HG03354 (cell line): ENCODE measurements at regions not wholly inside any gene's neighbourhood (a gene's known extent, or its start where the extent isn't known, plus 50 kb on each side); places are given as distances from the start of the nearest gene placed in this dataset.
"Not testable (repeated sequence)": the region's sequence is repeated elsewhere in the genome, so short reads cannot be mapped to it uniquely, and the experiment has no call there.

Source experiments
- ATAC-seq: cut with Tn5 transposase; IDR thresholded peaks from one replicate; pipeline ENCODE4 v1.9.1; 2021; ENCODE audit warnings: mild to moderate bottlenecking; ENCODE audit not compliant: unreplicated experiment, poor library complexity, severe bottlenecking

DNA sequence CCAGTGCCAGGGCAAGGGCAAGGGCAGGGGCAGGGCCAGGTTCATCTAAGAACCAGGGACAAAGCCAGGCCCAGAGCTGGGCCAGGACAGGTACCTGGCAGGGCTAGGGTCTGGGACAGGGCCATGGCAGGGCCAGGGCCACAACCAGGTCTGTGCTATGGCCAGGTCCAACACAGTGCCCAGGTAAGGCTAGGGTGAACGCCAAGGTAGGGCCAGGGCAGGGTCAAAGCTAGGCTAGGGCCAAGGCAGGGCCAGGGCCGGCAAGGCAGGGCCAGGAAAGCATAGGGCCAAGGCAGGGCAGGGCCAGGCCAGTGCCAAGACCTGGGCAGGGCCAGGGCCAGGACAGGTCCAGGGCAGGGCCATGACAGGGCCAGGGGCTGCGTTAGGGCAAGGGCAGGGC lies 398.7 kb downstream of the GOLGA6L6 start:
- not testable (repeated sequence) for ATAC-seq

DNA sequence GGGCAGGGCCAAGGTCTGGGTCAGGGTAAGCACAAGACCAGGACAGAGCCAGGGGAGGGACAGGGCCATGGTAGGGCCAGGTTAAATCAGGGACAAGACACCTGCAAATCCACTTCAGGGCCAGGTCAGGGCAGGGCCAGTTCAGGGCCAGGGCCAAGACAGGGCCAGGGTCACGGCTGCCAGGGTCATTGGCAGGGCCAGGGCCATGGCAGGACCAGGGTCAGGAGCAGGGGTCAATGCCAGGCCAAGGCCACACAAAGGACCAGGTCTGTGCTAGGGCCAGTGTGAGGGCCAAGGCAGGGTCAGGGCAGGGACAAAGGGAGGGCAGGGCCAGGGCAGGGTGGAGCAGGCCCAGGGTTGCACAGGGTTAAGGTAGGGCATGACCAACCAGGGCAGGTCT lies 399.2 kb downstream of the GOLGA6L6 start:
- ATAC-seq: not testable (repeated sequence)

DNA sequence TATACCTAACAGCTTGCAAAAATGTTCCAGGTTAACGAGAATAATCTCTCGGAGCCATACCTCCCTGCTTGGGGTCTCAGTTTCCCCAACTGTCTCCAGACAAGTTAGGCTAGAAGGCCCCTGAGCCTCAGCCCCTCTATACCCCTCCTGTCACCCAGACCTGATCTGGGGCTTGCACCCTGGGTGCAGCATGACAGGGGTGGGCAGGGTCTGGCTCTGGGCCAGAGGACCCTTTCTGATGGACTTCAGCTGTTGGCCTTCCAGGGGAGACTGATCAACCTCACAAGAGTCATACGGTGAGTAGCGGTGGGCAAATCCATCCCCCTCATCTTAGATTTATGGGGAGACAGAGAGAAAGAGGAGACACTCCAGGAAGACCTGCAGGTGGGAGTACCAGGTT lies 416.9 kb downstream of the GOLGA6L6 start:
- ATAC-seq: not testable (repeated sequence)

DNA sequence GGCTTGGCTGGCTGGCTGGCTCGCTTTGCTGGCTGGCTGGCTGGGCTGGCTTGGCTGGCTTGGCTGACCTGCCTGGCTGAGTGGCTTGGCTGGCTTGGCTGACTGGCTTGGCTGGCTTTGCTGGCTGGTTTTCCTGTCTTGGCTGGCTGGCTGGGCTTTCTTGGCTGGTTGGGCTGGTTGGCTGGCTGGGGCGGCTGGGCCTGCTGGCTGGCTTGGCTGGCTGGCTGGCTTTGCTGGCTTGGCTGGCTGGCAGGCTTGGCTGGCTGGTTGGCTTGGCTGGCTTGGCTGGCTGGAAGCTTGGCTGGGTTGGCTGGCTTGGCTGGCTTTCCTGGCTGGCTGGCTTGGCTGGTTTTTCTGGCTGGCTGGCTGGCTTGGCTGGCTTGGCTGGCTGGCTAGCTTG lies 435.6 kb downstream of the GOLGA6L6 start:
- no peak for ATAC-seq

DNA sequence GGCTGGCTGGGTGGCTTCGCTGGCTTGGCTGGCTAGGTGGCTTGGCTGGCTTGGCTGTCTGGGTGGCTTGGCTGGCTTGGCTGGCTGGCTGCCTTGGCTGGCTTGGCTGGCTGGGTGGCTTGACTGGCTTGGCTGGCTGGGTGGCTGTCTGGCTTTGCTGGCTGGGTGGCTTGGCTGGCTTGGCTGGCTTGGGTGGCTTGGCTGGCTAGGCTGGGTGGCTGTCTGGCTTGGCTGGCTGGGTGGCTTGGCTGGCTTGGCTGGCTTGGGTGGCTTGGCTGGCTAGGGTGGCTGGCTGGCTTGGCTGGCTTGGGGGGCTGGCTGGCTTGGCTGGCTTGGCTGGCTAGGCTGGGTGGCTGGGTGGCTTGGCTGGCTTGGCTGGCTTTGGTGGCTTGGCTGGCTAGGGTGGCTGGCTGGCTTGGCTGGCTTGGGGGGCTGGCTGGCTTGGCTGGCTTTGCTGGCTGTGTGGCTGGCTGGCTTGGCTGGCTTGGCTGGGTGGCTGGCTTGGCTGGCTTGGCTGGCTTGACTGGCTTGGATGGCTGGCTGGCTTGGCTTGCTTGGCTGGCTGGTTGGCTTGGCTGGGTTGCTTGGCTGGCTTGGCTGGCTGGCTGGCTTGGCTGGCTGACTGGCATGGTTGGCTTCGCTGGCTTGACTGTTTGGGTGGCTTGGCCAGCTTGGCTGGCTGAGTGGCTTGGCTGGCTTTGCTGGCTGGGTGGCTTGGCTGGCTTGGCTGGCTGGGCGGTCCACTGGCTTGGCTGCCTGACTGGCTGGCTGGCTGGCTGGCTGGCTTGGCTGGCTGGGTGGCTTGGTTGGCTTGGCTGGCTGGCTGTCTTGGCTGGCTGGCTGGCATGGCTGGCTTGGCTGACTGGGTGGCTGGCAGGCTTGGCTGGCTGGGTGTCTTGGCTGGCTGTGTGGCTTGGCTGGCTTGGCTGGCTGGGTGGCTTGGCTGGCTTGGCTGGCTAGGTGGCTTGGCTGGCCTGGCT lies 436.3 kb downstream of the GOLGA6L6 start:
- not testable (repeated sequence) for ATAC-seq

DNA sequence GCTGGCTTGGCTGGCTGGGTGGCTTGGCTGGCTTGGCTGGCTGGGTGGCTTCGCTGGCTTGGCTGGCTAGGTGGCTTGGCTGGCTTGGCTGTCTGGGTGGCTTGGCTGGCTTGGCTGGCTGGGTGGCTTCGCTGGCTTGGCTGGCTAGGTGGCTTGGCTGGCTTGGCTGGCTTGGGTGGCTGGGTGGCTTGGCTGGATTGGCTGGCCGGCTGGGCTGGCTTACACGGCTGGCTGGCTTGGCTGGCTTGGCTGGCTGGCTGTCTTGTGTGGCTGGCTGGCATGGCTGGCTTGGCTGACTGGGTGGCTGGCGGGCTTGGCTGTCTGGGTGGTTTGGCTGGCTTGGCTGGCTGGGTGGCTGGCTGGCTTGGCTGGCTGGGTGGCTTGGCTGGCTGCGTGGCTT lies 437.0 kb downstream of the GOLGA6L6 start:
- ATAC-seq: not testable (repeated sequence)

DNA sequence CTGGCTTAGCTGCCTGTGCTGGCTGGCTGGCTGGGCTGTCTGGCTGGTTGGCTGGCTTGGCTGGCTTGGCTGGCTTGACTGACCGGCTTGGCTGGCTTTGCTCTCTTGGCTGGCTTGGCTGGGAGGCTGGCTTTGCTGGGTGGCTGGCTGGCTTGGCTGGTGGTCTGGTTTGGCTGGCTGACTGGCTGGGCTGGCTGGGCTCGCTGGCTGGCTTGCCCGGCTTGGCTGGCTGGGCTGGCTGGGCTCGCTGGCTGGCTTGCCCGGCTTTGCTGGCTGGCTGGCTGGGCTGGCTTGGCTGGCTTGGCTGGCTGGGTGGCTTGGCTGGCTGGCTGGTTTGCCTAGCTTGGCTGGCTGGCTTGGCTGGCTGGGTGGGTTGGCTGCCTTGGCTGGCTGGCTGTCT lies 438.7 kb downstream of the GOLGA6L6 start:
- not testable (repeated sequence) for ATAC-seq

DNA sequence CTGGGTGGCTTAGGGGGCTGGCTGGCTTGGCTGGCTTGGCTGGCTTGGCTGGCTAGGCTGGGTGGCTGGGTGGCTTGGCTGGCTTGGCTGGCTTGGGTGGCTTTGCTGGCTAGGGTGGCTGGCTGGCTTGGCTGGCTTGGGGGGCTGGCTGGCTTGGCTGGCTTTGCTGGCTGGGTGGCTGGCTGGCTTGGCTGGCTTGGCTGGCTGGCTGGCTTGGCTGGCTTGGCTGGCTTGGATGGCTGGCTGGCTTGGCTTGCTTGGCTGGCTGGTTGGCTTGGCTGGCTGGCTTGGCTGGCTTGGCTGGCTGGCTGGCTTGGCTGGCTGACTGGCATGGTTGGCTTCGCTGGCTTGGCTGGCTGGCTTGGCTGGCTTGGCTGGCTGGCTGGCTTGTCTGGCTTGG lies 439.4 kb downstream of the GOLGA6L6 start:
- ATAC-seq: not testable (repeated sequence)

DNA sequence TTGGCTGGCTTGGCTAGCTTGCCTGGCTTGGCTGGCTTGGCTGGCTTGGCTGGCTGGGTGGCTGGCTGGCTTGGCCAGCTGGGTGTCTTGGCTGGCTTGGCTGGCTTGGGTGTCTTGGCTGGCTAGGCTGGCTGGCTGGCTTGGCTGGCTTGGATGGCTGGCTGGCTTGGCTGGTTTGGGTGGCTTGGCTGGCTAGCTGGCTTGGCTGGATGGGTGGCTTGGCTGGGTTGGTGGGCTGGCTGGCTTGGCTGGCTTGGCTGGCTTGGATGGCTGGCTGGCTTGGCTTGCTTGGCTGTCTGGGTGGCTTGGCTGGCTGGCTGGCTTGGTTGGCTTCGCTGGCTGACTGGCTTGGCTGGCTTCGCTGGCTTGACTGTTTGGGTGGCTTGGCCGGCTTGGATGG lies 440.3 kb downstream of the GOLGA6L6 start:
- not testable (repeated sequence) for ATAC-seq

DNA sequence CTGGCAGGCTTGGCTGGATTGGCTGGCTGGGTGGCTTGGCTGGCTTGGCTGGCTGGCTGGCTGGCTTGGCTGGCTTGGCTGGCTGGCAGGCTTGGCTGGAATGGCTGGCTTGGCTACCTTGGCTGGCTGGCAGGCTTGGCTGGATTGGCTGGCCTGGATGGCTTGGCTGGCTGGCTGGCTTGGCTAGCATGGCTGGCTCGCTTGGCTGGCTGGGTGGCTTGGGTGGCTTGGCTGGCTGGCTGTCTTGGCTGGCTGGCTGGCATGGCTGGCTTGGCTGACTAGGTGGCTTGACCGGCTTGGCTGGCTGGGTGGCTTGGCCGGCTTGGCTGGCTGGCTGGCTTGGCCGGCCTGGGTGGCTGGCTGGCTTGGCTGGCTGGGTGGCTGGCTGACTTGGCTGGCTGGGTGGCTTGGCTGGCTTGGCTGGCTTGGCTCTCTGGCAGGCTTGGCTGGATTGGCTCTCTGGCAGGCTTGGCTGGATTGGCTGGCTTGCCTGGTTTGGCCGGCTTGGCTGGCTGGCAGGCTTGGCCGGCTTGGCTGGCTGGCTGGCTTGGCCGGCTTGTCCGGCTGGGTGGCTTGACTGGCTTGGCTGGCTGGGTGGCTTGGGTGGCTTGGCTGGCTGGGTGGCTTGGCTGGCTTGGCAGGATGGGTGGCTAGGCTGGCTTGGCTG lies 440.9 kb downstream of the GOLGA6L6 start:
- ATAC-seq: not testable (repeated sequence)

DNA sequence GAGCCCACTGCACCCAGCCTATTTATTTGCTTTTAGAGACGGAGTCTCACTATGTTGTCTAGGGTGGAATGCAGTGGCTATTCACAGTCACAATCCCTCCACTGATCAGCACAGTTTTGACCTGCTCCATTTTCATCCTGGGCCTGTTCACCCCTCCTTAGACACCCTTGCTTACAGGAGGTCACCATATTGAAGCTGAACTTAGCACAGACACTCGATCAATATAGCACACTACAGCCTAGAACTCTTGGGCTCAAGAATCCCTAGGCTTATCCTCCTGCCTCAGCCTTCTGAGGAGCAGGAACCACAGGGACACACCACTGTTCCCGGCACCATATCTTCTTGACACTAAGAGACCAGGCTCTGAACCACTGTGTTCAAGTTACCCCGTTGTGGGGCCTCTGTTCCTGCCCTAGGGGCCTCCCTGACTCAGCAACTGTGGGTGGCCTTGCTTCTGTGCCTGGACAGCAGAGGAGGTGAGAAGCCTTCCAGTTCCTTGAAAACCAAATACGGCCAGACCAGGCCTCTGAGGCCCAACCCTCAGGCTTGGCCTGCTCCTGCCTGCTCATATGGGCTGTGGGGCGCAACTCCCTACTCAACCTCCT lies 445.8 kb downstream of the GOLGA6L6 start:
- not testable (repeated sequence) for ATAC-seq

DNA sequence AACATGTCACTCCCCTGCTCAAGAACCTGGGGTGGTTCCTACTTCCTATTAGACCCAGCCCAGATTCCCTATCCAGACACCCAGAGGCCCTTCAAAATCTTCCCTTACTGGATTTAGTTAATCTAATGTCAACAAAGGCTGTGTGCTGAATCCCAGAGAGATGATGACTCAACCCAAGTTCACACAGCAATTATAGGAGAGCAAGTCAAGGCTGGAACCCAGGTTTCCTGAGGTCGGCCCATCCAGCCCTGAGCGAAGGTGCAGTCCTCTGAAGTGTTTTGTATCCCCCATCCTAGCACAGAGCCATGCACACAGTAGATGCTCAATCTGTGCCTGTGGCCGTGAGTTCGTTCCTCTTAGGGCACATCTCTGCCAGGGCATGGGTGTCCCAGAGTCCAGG lies 452.1 kb downstream of the GOLGA6L6 start:
- not testable (repeated sequence) for ATAC-seq

DNA sequence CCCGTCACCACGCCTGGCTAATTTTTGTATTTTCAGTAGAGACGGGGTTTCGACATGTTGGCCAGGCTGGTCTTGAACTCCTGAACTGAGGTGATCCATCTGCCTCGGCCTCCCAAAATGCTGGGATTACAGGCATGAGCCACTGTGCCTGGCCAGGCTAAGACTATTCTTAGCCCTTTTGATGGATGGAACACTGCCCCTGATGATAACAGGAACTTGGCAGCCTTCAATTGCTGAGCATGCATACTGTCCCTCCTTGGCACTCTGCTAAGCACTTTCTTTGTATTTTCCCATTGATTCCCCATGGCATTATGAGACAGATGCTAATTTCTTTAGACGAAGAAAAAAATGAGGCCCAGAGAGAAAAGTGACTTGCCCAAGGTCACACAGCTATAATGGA lies 457.6 kb downstream of the GOLGA6L6 start:
- ATAC-seq: not testable (repeated sequence)

DNA sequence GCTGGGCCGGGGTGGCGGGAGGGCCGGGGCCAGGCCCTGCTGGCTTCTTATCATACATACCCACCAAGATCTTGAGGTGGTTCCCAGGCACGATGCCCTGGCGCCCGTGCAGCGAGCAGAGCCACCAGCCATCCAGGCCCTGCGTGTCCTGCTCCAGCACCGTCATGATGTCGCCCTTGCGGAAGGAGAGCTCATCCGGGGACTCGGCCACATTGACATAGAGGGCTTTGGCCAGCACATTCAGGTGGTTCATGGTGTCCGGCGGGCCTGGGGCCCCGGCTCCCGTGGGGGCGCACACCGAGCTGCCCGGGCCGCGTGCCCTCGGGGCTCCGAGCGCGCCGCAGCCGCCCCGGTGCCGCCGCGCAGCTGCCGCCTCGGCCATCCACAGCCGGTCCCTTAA lies 467.5 kb downstream of the GOLGA6L6 start:
- not testable (repeated sequence) for ATAC-seq

DNA sequence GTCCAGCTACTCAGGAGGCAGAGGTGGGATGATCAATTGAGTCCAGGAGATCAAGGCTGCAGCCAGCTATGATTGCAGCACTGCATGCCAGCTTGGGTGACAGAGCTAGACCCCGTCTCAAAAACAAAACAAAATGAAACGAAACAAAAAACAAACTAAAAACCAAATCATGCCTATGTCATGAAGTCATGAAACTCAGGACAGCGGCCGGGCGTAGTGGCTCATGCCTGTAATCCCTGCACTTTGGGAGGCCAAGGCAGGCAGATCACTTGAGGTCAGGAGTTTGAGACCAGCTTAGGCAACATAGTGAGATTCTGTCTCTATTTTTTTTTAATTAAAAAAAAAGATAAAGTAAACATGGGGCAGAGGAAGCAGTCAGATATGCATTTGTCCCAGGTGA lies 472.6 kb downstream of the GOLGA6L6 start:
- ATAC-seq: not testable (repeated sequence)

DNA sequence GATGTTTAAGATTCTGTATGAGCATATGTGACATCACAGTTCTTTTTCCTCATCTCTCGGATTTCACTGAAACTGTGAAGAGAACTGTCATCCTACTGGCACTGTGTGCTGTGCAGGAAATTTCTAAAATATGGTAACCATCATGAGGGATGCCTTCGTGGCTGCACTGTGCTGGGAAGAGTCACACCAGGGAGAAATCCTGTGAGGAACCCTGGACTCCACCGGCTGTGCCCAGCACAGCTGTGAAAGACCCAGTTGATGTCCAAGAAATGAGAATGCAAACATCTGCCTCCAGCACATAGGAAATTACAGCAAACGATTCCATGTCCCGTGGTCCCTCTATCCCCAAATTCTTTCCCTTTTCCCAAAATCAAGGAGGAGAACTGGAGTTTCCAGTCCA lies 475.4 kb downstream of the GOLGA6L6 start:
- ATAC-seq: not testable (repeated sequence)

DNA sequence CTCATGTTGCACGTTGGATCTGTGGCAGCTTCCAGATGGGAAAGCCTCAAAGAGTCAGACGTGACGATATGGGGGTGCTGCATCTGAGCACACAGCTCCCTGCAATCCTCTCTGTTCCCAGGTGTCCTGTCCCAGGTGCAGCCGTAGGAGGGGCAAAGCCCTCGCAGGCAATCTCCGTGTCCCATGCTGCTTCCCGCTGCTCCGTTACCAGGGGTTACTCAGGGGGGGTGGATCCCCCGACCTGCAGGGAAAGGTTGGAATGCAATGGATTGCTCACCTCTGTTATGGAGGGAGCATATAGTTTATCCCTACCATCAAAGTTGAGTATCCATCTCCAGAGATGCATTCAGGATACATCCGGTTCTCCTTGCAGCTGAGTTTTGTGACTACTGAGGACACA lies 476.1 kb downstream of the GOLGA6L6 start:
- ATAC-seq: not testable (repeated sequence)

DNA sequence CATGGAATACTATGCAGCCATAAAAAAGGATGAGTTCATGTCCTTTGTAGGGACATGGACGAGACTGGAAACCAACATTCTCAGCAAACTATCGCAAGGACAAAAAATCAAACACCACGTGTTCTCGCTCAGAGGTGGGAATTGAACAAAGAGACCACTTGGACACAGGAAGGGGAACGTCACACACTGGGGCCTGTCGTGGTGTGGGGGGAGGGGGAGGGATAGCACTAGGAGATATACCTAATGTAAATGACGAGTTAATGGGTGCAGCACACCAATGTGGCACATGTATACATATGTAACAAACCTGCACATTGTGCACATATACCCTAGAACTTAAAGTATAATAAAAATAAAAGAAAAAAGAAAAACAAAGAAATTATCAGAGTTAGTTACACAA lies 478.4 kb downstream of the GOLGA6L6 start:
- not testable (repeated sequence) for ATAC-seq

DNA sequence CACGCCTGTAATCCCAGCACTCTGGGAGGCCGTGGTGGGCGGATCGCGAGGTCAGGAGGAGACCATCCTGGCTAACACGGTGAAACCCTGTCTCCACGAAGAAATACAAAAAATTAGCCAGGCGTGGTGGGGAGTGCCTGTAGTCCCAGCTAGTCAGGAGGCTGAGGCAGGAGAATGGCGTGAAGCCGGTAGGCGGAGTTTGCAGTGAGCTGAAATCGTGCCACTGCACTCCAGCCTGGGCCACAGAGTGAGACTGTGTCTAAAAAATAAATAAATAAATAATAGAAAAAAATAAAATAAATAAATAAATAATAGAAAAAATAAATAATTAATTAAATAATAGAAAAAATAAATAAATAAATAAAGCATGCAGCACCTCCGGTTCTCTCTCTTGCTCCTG lies 480.8 kb downstream of the GOLGA6L6 start:
- not testable (repeated sequence) for ATAC-seq

DNA sequence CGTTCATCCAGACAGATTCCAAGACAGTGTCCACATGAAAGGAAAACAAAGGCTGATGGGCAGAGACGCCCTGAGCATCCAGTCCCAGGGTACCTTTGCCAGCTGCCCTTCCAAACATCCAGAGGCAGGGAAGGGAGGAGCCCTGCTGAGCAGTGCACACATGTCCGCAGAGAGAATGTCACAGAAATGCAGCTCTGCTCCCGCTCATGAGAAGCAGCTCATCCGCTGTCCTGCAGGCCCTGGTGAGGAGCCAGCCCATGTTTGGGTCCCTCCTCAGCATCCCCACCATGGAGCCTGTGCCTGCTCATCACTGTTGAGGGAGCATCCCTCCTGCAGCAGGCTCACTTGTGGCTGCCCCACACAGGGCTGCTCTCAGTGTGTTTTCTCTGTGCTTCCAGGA lies 484.7 kb downstream of the GOLGA6L6 start:
- not testable (repeated sequence) for ATAC-seq
